ENCODE measurements at regions not wholly inside any gene's neighbourhood (a gene's known extent, or its start where the extent isn't known, plus 50 kb on each side); places are given as distances from the start of the nearest gene placed in this dataset.

GRCh38 chr2:144704709-144705095 lies 184.8 kb upstream of the ZEB2 start:
- no peak for DNase-seq (ENCODE audit: low read depth)
- TF ChIP-seq CTCF (IDR thresholded peaks at IDR 0.05; ENCODE audit: control insufficient read depth, extremely low read depth, insufficient read depth), result no peak
- no peak overlapping the region for H3K4me3 ChIP-seq (ENCODE audit: low read depth, low read length)

- H3K4me3 ChIP-seq (ENCODE audit: low read depth, low read length), result no peak overlapping the region
- no peak for TF ChIP-seq CTCF (IDR thresholded peaks at IDR 0.05; ENCODE audit: control insufficient read depth, extremely low read depth, insufficient read depth)
- DNase-seq (ENCODE audit: low read depth), result no peak
These were observed 184.2 kb upstream of the ZEB2 start for GRCh38 chr2:144703852-144704708.

GRCh38 chr2:144702051-144702450 lies 182.1 kb upstream of the ZEB2 start:
- no peak for DNase-seq (ENCODE audit: low read depth)
- TF ChIP-seq CTCF (IDR thresholded peaks at IDR 0.05; ENCODE audit: control insufficient read depth, extremely low read depth, insufficient read depth), result no peak
- no peak overlapping the region for H3K4me3 ChIP-seq (ENCODE audit: low read depth, low read length)

- DNase-seq (ENCODE audit: low read depth), result no peak
- H3K4me3 ChIP-seq (ENCODE audit: low read depth, low read length), result no peak overlapping the region
- TF ChIP-seq CTCF (IDR thresholded peaks at IDR 0.05; ENCODE audit: control insufficient read depth, extremely low read depth, insufficient read depth), result no peak
These were observed 181.3 kb upstream of the ZEB2 start for GRCh38 chr2:144701259-144701658.

- no peak overlapping the region for H3K4me3 ChIP-seq (ENCODE audit: low read depth, low read length)
- no peak for DNase-seq (ENCODE audit: low read depth)
- TF ChIP-seq CTCF (IDR thresholded peaks at IDR 0.05; ENCODE audit: control insufficient read depth, extremely low read depth, insufficient read depth), result no peak
These were observed 178.2 kb upstream of the ZEB2 start for GRCh38 chr2:144698156-144698555.

GRCh38 chr2:144695657-144696056 lies 175.7 kb upstream of the ZEB2 start:
- no peak for DNase-seq (ENCODE audit: low read depth)
- no peak overlapping the region for H3K4me3 ChIP-seq (ENCODE audit: low read depth, low read length)
- TF ChIP-seq CTCF (IDR thresholded peaks at IDR 0.05; ENCODE audit: control insufficient read depth, extremely low read depth, insufficient read depth), result no peak

- no peak for TF ChIP-seq CTCF (IDR thresholded peaks at IDR 0.05; ENCODE audit: control insufficient read depth, extremely low read depth, insufficient read depth)
- no peak overlapping the region for H3K4me3 ChIP-seq (ENCODE audit: low read depth, low read length)
- no peak for DNase-seq (ENCODE audit: low read depth)
These were observed 174.5 kb upstream of the ZEB2 start for GRCh38 chr2:144694456-144694855.
